Upper lobe of right lung (tissue), 1 donor: ENCODE measurements at regions not wholly inside any gene's neighbourhood (a gene's known extent, or its start where the extent isn't known, plus 50 kb on each side); places are given as distances from the start of the nearest gene placed in this dataset.
A peak's percentile ranks its signal among the peaks of the same experiment; 100 is the strongest.

ENCODE experiments used
- ATAC-seq: fragments of 200-7000 bp; cut with Tn5 transposase; one replicate; pipeline ENCODE4 v1.9.1; 2020; ENCODE audit warnings: mild to moderate bottlenecking, moderate library complexity
- DNase-seq: peaks from one replicate; pipeline ENCODE4 v3.0.0-alpha.2; 2020
- H3K27ac ChIP-seq: fragments of 200-600 bp; one replicate; pipeline ENCODE4 v1.8.0; 2022
- H3K27me3 ChIP-seq: fragments of 200-600 bp; one replicate; pipeline ENCODE4 v1.8.0; 2022; ENCODE audit warnings: mild to moderate bottlenecking
- H3K36me3 ChIP-seq: fragments of 200-600 bp; one replicate; pipeline ENCODE4 v1.8.0; 2022
- H3K4me1 ChIP-seq: fragments of 200-600 bp; one replicate; pipeline ENCODE4 v1.8.0; 2022
- H3K4me3 ChIP-seq: fragments of 200-600 bp; one replicate; pipeline ENCODE4 v1.8.0; 2022; ENCODE audit warnings: mild to moderate bottlenecking
- H3K9me3 ChIP-seq: fragments of 200-600 bp; one replicate; pipeline ENCODE4 v1.8.0; 2022
- intact Hi-C: fragments of 100-400 bp; cut with DNase I; formaldehyde crosslinking; loops from one replicate; pipeline ENCODE4 v1.11.0; 2022
- TF ChIP-seq, protein P1 (sequence below): fragments of 200-600 bp; IDR thresholded peaks from one replicate; pipeline ENCODE4 v1.8.0; 2022; ENCODE audit warnings: antibody characterized with exemption
- donor health status: DM: no; HTN: yes; CAD: no; lungs with severe emphysema.

DNA sequence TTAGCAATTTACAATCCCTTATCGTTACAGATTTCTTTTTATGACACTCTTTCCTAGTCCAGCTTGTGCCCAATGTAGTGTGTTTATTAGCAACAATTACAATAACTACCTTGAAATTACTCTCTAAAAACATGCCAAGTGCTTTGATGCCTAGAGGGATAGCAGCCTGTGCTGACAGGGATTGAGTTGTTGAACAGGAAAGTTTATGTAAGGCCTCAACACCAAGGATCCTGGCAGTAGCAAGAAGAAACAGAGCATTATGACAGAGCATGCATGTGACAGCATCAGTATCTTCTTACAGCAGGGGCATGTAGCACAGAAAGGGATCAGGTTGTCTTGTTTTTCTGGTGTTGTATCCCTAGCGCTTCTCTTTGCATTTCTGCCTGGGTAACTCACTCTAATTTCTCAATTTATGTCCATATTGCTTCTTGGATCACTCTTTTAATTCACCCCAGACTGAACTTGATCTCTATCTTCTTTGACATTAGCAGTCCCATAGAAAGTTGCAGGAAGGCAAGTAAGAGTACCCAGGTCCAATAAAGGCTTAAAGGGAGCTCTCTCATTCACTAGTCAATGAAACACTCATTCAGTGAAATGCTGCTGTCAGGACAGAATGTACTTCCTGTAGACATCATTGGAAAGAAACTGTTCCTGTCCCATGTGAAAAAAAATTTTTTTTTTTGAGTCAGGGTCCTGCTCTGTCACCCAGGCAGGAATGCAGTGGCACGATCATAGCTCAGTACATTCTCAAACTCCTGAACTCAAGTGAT lies 220.0 kb upstream of the GRIP1 start:
- H3K27me3 ChIP-seq, result no peaks in the 10 kb centered on the region
- DNase-seq, result no peak
- no peaks in the 10 kb centered on the region for H3K4me1 ChIP-seq
- H3K36me3 ChIP-seq, result no peaks in the 10 kb centered on the region
- TF ChIP-seq, protein P1, sequence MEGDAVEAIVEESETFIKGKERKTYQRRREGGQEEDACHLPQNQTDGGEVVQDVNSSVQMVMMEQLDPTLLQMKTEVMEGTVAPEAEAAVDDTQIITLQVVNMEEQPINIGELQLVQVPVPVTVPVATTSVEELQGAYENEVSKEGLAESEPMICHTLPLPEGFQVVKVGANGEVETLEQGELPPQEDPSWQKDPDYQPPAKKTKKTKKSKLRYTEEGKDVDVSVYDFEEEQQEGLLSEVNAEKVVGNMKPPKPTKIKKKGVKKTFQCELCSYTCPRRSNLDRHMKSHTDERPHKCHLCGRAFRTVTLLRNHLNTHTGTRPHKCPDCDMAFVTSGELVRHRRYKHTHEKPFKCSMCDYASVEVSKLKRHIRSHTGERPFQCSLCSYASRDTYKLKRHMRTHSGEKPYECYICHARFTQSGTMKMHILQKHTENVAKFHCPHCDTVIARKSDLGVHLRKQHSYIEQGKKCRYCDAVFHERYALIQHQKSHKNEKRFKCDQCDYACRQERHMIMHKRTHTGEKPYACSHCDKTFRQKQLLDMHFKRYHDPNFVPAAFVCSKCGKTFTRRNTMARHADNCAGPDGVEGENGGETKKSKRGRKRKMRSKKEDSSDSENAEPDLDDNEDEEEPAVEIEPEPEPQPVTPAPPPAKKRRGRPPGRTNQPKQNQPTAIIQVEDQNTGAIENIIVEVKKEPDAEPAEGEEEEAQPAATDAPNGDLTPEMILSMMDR, result no peak
- no peak overlapping the region for H3K27ac ChIP-seq
- H3K4me3 ChIP-seq, result no peak overlapping the region
- intact Hi-C loops, result no loop called here
- no peak for ATAC-seq
- no peaks in the 10 kb centered on the region for H3K9me3 ChIP-seq

DNA sequence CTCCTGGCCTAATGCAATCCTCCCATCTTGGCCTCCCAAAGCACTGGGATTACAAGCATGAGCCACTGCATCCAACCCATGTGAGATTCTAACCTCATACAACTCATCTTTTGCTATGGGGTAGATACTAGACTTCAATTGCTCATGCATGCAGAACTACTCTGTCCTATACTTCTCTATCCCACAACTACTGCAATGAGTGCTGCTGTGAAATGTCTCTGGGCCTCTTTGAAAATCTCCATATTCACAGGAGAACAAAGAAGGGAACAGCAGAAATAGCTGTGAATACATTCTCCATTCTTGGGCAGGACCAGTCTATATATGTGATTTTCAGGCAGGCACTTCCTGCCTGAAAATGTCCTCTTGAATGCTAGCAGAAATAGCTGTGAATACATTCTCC lies 220.7 kb upstream of the GRIP1 start:
- no peak for DNase-seq
- H3K27ac ChIP-seq, result no peak overlapping the region
- no peaks in the 10 kb centered on the region for H3K4me1 ChIP-seq
- intact Hi-C loops, result no loop called here
- no peak for ATAC-seq
- no peaks in the 10 kb centered on the region for H3K9me3 ChIP-seq
- H3K27me3 ChIP-seq, result no peaks in the 10 kb centered on the region
- TF ChIP-seq, protein P1, result no peak
- no peaks in the 10 kb centered on the region for H3K36me3 ChIP-seq
- H3K4me3 ChIP-seq, result no peak overlapping the region

DNA sequence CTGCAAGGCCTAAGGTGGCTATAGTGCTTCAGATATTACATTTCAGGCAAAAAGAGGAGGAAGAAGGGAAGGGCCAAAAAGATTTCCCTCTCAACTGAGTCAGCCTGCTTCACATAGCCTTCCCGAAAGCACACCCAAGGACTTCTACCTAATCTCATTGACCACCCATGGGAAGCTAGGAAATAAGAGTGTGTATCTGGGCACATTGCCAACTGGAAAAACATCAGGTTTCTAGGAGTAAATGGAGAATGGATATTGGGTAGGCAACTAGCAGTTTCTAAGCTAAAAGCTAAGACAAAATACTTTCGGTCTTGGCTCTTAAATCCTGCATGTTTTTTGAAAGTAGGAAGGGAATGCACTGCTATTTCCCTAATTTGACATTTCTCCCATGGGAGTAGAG lies 221.7 kb upstream of the GRIP1 start:
- TF ChIP-seq, protein P1, result no peak
- no peak overlapping the region for H3K4me3 ChIP-seq
- ATAC-seq, result no peak
- no peaks in the 10 kb centered on the region for H3K27me3 ChIP-seq
- H3K27ac ChIP-seq, result no peak overlapping the region
- no peaks in the 10 kb centered on the region for H3K9me3 ChIP-seq
- intact Hi-C loops, result no loop called here
- H3K36me3 ChIP-seq, result no peaks in the 10 kb centered on the region
- no peaks in the 10 kb centered on the region for H3K4me1 ChIP-seq
- no peak for DNase-seq

DNA sequence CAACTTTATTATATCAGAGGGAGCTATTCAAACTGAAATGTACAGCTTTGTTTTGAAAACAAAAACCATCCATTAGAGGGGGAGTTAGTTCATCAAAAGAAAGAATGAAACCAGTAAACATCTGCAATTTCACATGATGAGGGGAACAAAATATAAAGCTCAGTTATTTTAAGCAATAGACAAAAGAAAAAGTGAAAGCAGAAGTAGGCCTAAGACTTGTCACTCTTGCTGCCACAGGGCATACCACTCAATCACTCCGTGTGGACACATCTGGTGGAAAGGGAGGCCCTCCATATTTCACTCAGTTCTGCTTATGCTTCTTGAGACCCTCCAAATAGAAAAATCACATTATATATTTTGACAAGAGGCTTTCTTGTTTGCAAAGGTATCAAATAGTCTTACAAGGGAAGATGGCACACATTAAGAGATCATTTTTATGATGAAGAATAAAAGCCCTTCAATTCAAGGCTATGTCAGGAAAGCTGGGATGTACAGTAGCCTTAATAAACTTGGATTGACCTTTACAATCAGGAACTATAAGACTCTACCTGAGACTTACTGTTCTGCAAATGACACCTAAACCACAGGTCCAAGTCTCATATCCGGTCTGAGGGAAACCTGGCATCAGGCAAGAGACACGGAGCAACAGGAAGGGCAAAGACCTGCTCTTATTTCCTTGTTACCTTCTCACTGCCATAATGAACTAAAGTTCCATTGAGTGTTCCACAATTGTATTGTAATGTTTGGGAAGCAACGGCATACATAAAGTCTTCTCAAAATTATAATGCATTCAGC lies 222.5 kb upstream of the GRIP1 start:
- no peak overlapping the region for H3K4me3 ChIP-seq
- no peaks in the 10 kb centered on the region for H3K27me3 ChIP-seq
- TF ChIP-seq, protein P1, result no peak
- H3K4me1 ChIP-seq, result no peaks in the 10 kb centered on the region
- no peaks in the 10 kb centered on the region for H3K9me3 ChIP-seq
- ATAC-seq (peak; percentile 35), DNase-seq (no peak)
- no peaks in the 10 kb centered on the region for H3K36me3 ChIP-seq
- H3K27ac ChIP-seq, result no peak overlapping the region
- intact Hi-C loops, result no loop called here

DNA sequence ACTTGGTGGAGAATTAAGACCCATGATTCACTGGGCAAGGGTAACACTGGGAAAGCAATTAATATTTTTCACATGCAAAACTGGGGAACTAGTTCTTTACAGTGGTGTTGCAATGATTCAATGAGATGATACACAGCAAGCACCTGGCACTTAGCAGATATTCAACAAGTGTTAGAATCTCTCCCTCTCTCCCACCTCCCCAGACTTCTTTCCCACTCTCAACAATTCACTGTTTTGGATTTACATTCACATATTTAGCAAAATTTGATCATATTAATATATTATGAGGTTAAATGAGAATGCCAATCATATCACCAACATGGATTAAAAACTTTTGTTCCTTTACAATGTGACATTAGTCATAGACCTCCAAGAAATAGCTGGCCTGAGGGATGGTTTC lies 223.1 kb upstream of the GRIP1 start:
- Histone ChIP-seq H3K4me1 (no peaks in the 10 kb centered on the region), H3K27me3 (no peaks in the 10 kb centered on the region), H3K9me3 (no peaks in the 10 kb centered on the region), H3K4me3 (no peak overlapping the region), H3K27ac (no peak overlapping the region), H3K36me3 (no peaks in the 10 kb centered on the region)
- DNase-seq (no peak), ATAC-seq (no peak)
- TF ChIP-seq, protein P1, result no peak
- intact Hi-C loops, result no loop called here
